ENCODE measurements at regions not wholly inside any gene's neighbourhood (a gene's known extent, or its start where the extent isn't known, plus 50 kb on each side); places are given as distances from the start of the nearest gene placed in this dataset.

- Mint-ChIP-seq H3K36me3 (ENCODE audit: low read depth) (no peaks in the 10 kb centered on the region), H3K9me3 (peaks cover 3% of the 10 kb centered on the region), H3K4me3 (no peak overlapping the region), H3K27me3 (no peaks in the 10 kb centered on the region), H3K4me1 (no peaks in the 10 kb centered on the region), H3K27ac (no peak overlapping the region)
- TF ChIP-seq, protein P1, sequence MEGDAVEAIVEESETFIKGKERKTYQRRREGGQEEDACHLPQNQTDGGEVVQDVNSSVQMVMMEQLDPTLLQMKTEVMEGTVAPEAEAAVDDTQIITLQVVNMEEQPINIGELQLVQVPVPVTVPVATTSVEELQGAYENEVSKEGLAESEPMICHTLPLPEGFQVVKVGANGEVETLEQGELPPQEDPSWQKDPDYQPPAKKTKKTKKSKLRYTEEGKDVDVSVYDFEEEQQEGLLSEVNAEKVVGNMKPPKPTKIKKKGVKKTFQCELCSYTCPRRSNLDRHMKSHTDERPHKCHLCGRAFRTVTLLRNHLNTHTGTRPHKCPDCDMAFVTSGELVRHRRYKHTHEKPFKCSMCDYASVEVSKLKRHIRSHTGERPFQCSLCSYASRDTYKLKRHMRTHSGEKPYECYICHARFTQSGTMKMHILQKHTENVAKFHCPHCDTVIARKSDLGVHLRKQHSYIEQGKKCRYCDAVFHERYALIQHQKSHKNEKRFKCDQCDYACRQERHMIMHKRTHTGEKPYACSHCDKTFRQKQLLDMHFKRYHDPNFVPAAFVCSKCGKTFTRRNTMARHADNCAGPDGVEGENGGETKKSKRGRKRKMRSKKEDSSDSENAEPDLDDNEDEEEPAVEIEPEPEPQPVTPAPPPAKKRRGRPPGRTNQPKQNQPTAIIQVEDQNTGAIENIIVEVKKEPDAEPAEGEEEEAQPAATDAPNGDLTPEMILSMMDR (IDR thresholded peaks at IDR 0.05): no peak
- ChIA-PET POLR2A (no interaction called here), CTCF (no interaction called here)
- no peak for DNase-seq
- ATAC-seq (ENCODE audit: low read depth): no peak
- intact Hi-C loops (cut with micrococcal nuclease): no loop called here
These were observed 614.4 kb downstream of the CDH11 start for GRCh38 chr16:64507240-64508024.

DNA sequence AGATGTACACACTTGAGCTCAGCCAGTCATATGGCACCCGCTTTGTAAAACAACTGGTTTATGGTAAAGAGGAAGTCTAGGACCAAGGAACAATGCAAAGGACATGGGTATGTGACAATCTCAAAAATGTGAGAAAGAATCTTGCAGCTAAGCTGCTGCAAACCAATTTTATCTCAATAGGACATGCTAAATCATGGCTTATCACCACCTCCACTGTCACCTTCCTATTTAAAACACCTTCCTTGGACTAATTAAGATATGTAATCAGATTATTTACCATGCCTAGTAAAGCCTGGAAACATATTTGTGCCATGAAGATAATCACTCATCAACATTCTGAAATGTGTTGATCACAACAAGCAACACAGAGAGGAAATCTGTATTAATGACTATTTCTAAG, 622.7 kb downstream of the CDH11 start:
- peaks cover 6% of the 10 kb centered on the region for H3K9me3 Mint-ChIP-seq
- POLR2A ChIA-PET: no interaction called here

DNA sequence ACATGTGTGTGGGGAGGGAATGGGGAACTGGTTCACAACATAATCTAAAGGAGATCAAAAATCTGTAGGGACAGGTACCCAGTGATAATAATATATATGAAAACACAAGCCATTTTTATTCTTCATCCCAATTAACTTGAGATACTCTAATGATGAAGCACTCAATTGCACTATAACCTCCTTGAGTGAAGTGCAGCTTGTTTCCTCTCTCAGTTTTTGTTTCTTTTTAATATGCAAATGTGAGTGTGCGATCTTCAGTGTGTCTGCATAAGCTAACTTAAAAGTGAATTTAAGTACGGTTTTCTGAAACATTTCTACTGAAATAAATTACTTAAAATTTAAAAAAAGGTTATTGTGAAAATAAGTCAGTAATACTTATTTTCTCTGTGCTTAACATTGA, 623.5 kb downstream of the CDH11 start:
- no peak overlapping the region for H3K27ac Mint-ChIP-seq
- H3K27me3 Mint-ChIP-seq: no peaks in the 10 kb centered on the region
- intact Hi-C loops (cut with micrococcal nuclease): no loop called here
- peaks cover 6% of the 10 kb centered on the region for H3K9me3 Mint-ChIP-seq
- DNase-seq (no peak), ATAC-seq (ENCODE audit: low read depth) (no peak)
- H3K36me3 Mint-ChIP-seq (ENCODE audit: low read depth): no peaks in the 10 kb centered on the region
- ChIA-PET POLR2A (no interaction called here), CTCF (no interaction called here)
- H3K4me1 Mint-ChIP-seq: no peaks in the 10 kb centered on the region
- TF ChIP-seq, protein P1 (IDR thresholded peaks at IDR 0.05): no peak
- no peak overlapping the region for H3K4me3 Mint-ChIP-seq

More for the DNA sequence above, 622.7 kb downstream of the CDH11 start:
- Mint-ChIP-seq H3K4me3 (no peak overlapping the region), H3K27ac (no peak overlapping the region), H3K27me3 (no peaks in the 10 kb centered on the region), H3K36me3 (ENCODE audit: low read depth) (no peaks in the 10 kb centered on the region), H3K4me1 (no peaks in the 10 kb centered on the region)
- ATAC-seq (ENCODE audit: low read depth) (no peak), DNase-seq (no peak)
- intact Hi-C loops (cut with micrococcal nuclease): no loop called here
- CTCF ChIA-PET: no interaction called here
- TF ChIP-seq, protein P1 (IDR thresholded peaks at IDR 0.05): no peak

DNA sequence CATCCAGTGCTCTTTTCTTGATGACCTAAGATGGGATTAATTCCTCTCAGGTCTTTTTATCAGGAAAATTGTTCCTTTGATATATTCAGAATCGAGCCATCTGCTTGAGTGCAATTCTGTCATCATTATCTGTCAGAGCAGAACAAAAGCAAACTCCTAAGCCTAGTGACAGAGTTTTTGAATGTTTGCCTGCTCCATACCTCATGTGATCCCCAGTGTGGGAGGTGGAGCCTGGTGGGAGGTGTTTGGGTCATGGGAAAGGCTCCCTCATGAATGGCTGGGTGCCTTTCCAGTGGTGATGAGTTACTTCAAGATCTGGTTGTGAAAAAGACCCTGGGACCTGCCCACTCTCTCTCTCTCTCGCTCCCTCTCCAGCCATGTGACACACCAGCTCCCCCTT, 628.2 kb downstream of the CDH11 start:
- Mint-ChIP-seq H3K9me3 (peaks cover 15% of the 10 kb centered on the region), H3K4me3 (no peak overlapping the region), H3K27me3 (no peaks in the 10 kb centered on the region), H3K4me1 (no peaks in the 10 kb centered on the region), H3K27ac (no peak overlapping the region), H3K36me3 (ENCODE audit: low read depth) (no peaks in the 10 kb centered on the region)
- DNase-seq (no peak), ATAC-seq (ENCODE audit: low read depth) (no peak)
- TF ChIP-seq, protein P1 (IDR thresholded peaks at IDR 0.05): no peak
- intact Hi-C loops (cut with micrococcal nuclease): no loop called here
- POLR2A ChIA-PET: no interaction called here
- CTCF ChIA-PET: no interaction called here

GRCh38 chr16:64489449-64489848, 632.4 kb downstream of the CDH11 start:
- Mint-ChIP-seq H3K27ac (no peak overlapping the region), H3K36me3 (ENCODE audit: low read depth) (no peaks in the 10 kb centered on the region), H3K9me3 (peaks cover 14% of the 10 kb centered on the region), H3K4me3 (no peak overlapping the region), H3K27me3 (no peaks in the 10 kb centered on the region), H3K4me1 (no peaks in the 10 kb centered on the region)
- no peak for ATAC-seq (ENCODE audit: low read depth)
- TF ChIP-seq, protein P1 (IDR thresholded peaks at IDR 0.05): no peak
- intact Hi-C loops (cut with micrococcal nuclease): no loop called here
- ChIA-PET CTCF (no interaction called here), POLR2A (no interaction called here)
- DNase-seq: no peak

Data from activated B cell treated with CpG ODN at 0.5 μM for 24 hours (primary cell).